ENCODE measurements at regions not wholly inside any gene's neighbourhood (a gene's known extent, or its start where the extent isn't known, plus 50 kb on each side); places are given as distances from the start of the nearest gene placed in this dataset.

DNA sequence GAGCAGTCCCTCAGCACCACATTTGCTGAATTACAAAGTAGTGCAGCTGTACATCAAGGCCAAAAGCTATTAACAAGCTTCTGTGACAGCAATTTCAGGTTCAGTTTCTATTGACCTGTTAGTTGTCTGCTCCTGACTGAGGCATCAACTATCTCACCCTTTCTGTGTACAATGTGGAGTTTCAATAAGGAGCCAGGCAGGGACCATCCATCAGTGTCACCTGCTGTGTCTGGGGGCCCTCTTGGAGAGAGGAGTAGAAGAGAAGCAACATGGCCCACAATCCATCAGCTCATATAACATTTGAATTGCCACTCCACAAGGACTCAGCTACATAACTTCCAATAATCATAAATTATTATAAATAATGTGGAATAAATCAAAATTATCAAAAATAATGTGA lies 72.3 kb upstream of the CCDC196 start:
- peaks cover 3% of the 10 kb centered on the region for H3K9me3 Mint-ChIP-seq
- intact Hi-C loops (cut with micrococcal nuclease): no loop called here
- DNase-seq: no peak
- no peaks in the 10 kb centered on the region for H3K27me3 Mint-ChIP-seq
- H3K4me3 Mint-ChIP-seq: no peak overlapping the region
- peaks cover 8% of the 10 kb centered on the region for H3K36me3 Mint-ChIP-seq
- no peak overlapping the region for H3K27ac Mint-ChIP-seq
- POLR2A ChIA-PET: no interaction called here
- CTCF ChIA-PET: interaction anchor here (0.6 to 1.3 kb wide), 3 partner anchors 9 to 540 kb away, joined by 3 to 5 read pairs (median 3); no protein-coding TSS in a partner anchor
- H3K4me1 Mint-ChIP-seq (ENCODE audit: low read depth): no peaks in the 10 kb centered on the region

DNA sequence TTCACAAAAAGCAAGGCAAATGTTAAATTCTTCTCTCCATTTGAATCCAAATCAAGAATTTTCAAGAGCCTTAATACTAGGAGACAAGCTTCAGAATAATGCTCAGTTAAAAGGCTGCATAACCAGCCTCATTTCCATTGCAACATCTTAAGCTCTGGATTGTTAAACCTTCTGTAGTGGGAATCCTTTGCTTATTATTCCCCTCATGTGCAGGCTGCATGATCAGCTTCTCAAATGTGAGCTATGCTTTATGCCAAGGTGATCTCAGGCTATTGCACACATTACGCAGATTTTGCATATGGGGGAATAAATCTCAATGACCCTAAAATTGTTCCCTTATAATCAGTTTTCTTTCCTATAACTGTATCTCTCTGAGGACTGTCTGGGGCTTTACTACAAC lies 71.7 kb upstream of the CCDC196 start:
- no peak overlapping the region for H3K4me3 Mint-ChIP-seq
- H3K27ac Mint-ChIP-seq: no peak overlapping the region
- intact Hi-C loops (cut with micrococcal nuclease): no loop called here
- POLR2A ChIA-PET: no interaction called here
- CTCF ChIA-PET: interaction anchor here (1.3 kb wide), 1 partner anchor 55 kb away, joined by 3 read pairs; no protein-coding TSS in a partner anchor
- H3K36me3 Mint-ChIP-seq: peaks cover 8% of the 10 kb centered on the region
- DNase-seq: no peak
- peaks cover 3% of the 10 kb centered on the region for H3K9me3 Mint-ChIP-seq
- H3K27me3 Mint-ChIP-seq: no peaks in the 10 kb centered on the region
- no peaks in the 10 kb centered on the region for H3K4me1 Mint-ChIP-seq (ENCODE audit: low read depth)

DNA sequence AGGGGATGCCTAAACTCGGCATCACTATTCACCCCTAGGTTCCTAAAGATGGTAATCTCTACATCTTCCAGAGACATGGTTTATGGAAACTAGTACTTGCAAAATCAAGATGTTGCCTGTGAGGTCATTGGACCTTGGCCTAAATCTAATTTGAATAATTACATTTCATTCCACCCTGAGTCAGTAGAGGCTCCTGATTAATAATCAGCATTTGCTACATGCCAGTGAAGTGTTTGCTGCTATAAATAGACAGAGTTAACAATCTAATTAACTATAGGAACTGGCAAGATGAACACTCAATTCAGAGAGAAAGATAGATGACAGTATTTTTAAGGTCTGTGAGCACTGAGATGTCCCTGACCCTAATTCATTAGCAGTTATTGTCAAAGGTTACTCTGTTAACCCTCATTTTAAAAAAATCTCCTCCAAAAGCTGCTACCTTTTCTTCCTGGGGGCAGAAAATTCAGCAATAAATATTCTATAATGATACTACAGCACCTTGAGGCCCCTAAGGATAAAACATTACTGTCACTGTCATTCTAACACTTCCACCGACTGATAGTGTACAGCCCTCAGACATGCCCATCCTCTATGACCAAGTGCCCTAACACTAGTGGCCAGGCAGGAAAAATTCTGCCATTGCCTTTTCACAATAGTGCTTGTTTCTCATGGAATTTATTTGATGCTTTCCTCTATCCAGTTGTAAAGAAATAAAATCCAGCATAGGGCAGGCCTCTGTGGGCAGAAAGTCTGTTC lies 65.7 kb upstream of the CCDC196 start:
- Mint-ChIP-seq H3K36me3 (peaks cover 8% of the 10 kb centered on the region), H3K4me1 (ENCODE audit: low read depth) (no peaks in the 10 kb centered on the region), H3K9me3 (peaks cover 3% of the 10 kb centered on the region), H3K27ac (no peak overlapping the region), H3K4me3 (no peak overlapping the region), H3K27me3 (no peaks in the 10 kb centered on the region)
- CTCF ChIA-PET: no interaction called here
- intact Hi-C loops (cut with micrococcal nuclease): no loop called here
- POLR2A ChIA-PET: no interaction called here
- DNase-seq: no peak

DNA sequence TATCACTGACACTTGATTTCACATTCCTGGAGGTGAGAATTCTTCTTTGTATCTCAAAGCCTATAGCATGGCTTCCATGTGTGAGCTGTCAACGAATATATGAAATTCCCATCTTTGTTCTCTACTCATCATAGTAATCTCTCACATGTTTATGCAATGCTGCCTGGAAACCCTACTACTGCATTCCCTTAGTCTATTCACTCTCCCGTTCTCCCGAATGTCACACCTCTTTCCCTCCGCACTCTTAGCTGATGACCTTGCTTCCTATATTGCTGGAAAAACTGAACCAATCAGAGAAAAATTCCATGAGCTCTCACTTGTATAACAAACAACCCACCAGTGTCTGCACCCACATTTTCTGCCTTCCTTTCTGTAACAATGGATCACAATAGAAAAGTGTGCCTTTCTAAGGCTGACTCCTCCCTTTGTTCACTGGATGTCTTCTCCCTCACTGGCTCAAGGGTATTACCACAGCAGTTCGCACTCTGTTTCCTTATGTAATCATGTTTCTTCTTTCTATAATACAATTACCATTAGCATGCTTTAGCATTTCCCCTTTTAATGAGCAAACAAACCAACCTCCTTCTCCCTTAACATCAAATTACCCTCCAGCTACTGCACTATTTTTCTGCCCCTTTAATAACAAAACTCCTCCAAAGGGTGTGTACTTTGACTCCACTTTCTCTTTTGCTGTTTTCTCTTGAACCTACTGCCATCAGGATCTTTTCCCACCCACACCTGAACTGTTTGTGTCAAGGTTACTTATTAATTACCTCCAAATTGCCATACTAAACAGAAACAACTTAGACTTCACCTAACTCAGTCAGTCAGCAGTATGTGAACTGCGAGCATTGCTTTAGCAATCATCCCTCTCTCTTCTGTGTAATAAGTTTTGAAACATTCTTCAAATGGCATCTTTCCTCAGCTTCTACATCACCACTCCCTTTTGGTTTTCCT lies 63.9 kb upstream of the CCDC196 start:
- intact Hi-C loops (cut with micrococcal nuclease): no loop called here
- no peaks in the 10 kb centered on the region for H3K4me1 Mint-ChIP-seq (ENCODE audit: low read depth)
- no peak overlapping the region for H3K27ac Mint-ChIP-seq
- no peaks in the 10 kb centered on the region for H3K9me3 Mint-ChIP-seq
- no peak overlapping the region for H3K4me3 Mint-ChIP-seq
- DNase-seq: no peak
- no peaks in the 10 kb centered on the region for H3K27me3 Mint-ChIP-seq
- peaks cover 2% of the 10 kb centered on the region for H3K36me3 Mint-ChIP-seq
- ChIA-PET CTCF (interaction anchor here (0.7 kb wide), 1 partner anchor 58 kb away, joined by 3 read pairs; no protein-coding TSS in a partner anchor), POLR2A (no interaction called here)

DNA sequence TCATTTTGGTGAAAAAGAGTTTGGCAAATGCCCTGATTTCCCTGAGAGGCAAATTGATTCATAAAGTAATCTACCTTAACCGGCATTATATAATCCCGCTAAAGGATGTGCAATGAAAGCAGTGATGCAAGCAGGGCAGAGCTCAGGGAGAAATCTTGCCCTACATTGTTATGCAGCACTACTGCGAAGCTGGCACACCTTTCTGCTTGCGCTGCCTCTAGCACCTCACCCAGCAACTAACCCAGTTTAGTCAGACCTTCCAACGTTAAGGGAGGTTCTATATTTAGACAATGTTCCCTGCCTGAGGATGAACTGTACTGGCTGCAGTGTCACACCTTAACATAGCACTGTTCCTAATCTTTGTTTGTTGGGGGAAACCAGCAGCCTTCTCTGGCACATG lies 60.8 kb upstream of the CCDC196 start:
- POLR2A ChIA-PET: no interaction called here

DNA sequence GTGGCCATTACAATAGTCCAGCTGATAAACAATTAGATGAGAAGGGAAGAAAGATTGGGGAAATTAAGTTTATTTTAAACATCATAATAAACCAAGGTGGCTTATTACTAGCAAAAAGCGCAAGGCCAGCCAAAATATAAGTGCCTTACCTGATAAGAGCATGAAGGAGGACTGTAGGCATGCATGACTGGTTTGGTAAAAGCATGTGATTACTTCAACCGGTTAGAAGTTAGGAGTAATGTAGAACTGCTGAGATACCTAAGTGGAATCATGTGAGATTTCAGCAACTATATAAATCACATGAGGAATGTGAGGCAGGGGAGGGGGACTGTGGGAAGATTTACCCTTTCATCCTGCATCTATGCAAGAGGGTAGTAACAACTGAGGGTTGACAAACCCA lies 59.7 kb upstream of the CCDC196 start:
- Mint-ChIP-seq H3K4me1 (ENCODE audit: low read depth) (no peaks in the 10 kb centered on the region), H3K9me3 (no peaks in the 10 kb centered on the region), H3K4me3 (no peak overlapping the region), H3K27ac (no peak overlapping the region), H3K36me3 (no peaks in the 10 kb centered on the region), H3K27me3 (no peaks in the 10 kb centered on the region)
- ChIA-PET CTCF (no interaction called here), POLR2A (no interaction called here)
- no peak for DNase-seq
- intact Hi-C loops (cut with micrococcal nuclease): no loop called here

More for the DNA sequence above, 60.8 kb upstream of the CCDC196 start:
- Mint-ChIP-seq H3K27ac (no peak overlapping the region), H3K4me3 (no peak overlapping the region), H3K27me3 (no peaks in the 10 kb centered on the region), H3K9me3 (no peaks in the 10 kb centered on the region), H3K4me1 (ENCODE audit: low read depth) (no peaks in the 10 kb centered on the region), H3K36me3 (no peaks in the 10 kb centered on the region)
- intact Hi-C loops (cut with micrococcal nuclease): no loop called here
- no peak for DNase-seq
- CTCF ChIA-PET: no interaction called here

DNA sequence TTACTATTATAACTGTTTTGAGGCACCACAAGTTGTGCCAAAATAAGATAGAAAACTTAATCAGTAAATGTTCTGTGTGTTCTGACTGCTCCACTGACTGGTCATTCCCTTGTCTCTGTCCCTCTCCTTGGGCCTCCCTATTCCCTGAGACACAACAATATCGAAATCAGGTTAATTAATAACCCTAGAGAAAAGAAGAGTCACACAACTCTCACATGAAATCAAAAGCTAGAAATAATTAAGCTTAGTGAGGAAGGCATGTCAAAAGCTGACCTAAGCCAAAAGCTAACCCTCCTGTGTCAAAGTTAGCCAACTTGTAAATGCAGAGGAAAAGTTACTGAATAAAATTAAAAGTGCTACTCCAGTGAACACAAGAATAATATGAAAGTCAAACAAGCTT lies 53.8 kb upstream of the CCDC196 start:
- ChIA-PET POLR2A (no interaction called here), CTCF (no interaction called here)
- H3K27me3 Mint-ChIP-seq: no peaks in the 10 kb centered on the region
- no peaks in the 10 kb centered on the region for H3K36me3 Mint-ChIP-seq
- no peak overlapping the region for H3K4me3 Mint-ChIP-seq
- H3K9me3 Mint-ChIP-seq: no peaks in the 10 kb centered on the region
- H3K27ac Mint-ChIP-seq: no peak overlapping the region
- intact Hi-C loops (cut with micrococcal nuclease): no loop called here
- no peak for DNase-seq
- no peaks in the 10 kb centered on the region for H3K4me1 Mint-ChIP-seq (ENCODE audit: low read depth)

DNA sequence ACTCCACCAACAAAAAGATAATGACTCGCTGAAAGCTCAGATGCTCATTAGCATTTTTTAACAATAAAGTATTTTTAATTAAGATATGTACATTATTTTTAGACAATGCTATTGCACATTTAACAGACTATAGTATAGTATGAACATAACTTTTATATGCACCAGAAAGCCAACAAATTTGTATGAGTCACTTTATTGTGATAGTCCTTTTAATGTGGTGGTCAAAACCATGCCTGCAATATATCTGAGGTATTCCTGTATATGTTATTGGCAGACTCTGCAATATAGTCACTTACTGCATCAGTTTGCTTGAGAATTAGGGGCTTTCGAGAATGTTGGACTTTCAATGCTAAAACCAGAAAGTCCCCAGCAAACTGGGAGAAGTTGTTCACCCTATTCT lies 51.7 kb upstream of the CCDC196 start:
- no peaks in the 10 kb centered on the region for H3K27me3 Mint-ChIP-seq
- CTCF ChIA-PET: no interaction called here
- H3K36me3 Mint-ChIP-seq: no peaks in the 10 kb centered on the region
- intact Hi-C loops (cut with micrococcal nuclease): no loop called here
- no peak for DNase-seq
- H3K27ac Mint-ChIP-seq: no peak overlapping the region
- POLR2A ChIA-PET: no interaction called here
- H3K4me1 Mint-ChIP-seq (ENCODE audit: low read depth): no peaks in the 10 kb centered on the region
- peaks cover 13% of the 10 kb centered on the region for H3K9me3 Mint-ChIP-seq
- H3K4me3 Mint-ChIP-seq: no peak overlapping the region

DNA sequence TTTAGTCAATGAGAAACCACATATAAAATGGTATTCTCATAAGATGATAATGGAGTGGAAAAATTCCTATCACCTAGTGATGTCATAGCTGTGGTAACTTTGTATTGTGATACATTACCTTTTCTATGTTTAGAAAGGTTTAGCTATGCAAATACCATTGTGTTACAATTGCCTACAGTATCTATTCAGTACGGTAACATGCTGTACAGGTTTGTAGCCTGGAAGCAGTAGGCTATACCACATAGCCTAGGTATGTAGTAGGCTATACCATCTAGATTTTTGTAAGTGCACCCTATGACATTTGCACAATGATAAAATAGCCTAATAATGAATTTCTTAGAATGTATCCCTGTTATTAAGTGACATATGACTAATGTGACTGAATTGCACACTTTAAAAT lies 50.5 kb upstream of the CCDC196 start:
- no peaks in the 10 kb centered on the region for H3K36me3 Mint-ChIP-seq
- H3K27me3 Mint-ChIP-seq: no peaks in the 10 kb centered on the region
- peaks cover 25% of the 10 kb centered on the region for H3K9me3 Mint-ChIP-seq
- DNase-seq: no peak
- ChIA-PET CTCF (no interaction called here), POLR2A (no interaction called here)
- H3K4me3 Mint-ChIP-seq: no peak overlapping the region
- no peaks in the 10 kb centered on the region for H3K4me1 Mint-ChIP-seq (ENCODE audit: low read depth)
- intact Hi-C loops (cut with micrococcal nuclease): no loop called here
- no peak overlapping the region for H3K27ac Mint-ChIP-seq
